Liver (tissue), 8 donors: ENCODE measurements at regions not wholly inside any gene's neighbourhood (a gene's known extent, or its start where the extent isn't known, plus 50 kb on each side); places are given as distances from the start of the nearest gene placed in this dataset.

ENCODE experiments used
- DNase-seq: peaks from one replicate; pipeline ENCODE4 v3.0.0-alpha.2; 2017; ENCODE audit warnings: low spot score
- H3K27ac ChIP-seq, 2 donors: one replicate each; pipeline ENCODE4 v1.7.0; 2013; ENCODE audit warnings: inconsistent platforms in 2 of 2, low read length in 2 of 2, control low read depth in 1 of 2, low read depth in 1 of 2, mild to moderate bottlenecking in 1 of 2
- H3K27me3 ChIP-seq, 4 donors: one replicate each; pipeline versions ENCODE4 v1.6.1 to v1.7.0; 2013; ENCODE audit warnings: low read length in 3 of 4, inconsistent platforms in 1 of 4, mild to moderate bottlenecking in 1 of 4, moderate library complexity in 1 of 4; ENCODE audit not compliant: control insufficient read depth in 4 of 4, insufficient read depth in 4 of 4
- H3K36me3 ChIP-seq, 4 donors: one replicate each; pipeline versions ENCODE4 v1.6.1 to v1.7.0; 2013; ENCODE audit warnings: low read length in 3 of 4, mild to moderate bottlenecking in 3 of 4, low read depth in 1 of 4, moderate library complexity in 1 of 4; ENCODE audit not compliant: control insufficient read depth in 4 of 4, insufficient read depth in 3 of 4
- H3K4me1 ChIP-seq, 4 donors: one replicate each; pipeline versions ENCODE4 v1.6.1 to v1.7.0; 2013; ENCODE audit warnings: low read length in 3 of 4, mild to moderate bottlenecking in 3 of 4, moderate library complexity in 1 of 4; ENCODE audit not compliant: control insufficient read depth in 4 of 4, insufficient read depth in 4 of 4
- H3K4me3 ChIP-seq, 3 donors: one replicate each; pipeline versions ENCODE4 v1.6.1 to v1.7.0; 2013; ENCODE audit warnings: low read length in 3 of 3, control low read depth in 1 of 3, low read depth in 1 of 3, mild to moderate bottlenecking in 1 of 3
- H3K9ac ChIP-seq, 2 donors: one replicate each; pipeline ENCODE4 v1.7.0; 2013; ENCODE audit warnings: low read length in 2 of 2, mild to moderate bottlenecking in 2 of 2, moderate library complexity in 2 of 2, control low read depth in 1 of 2, low read depth in 1 of 2
- H3K9me3 ChIP-seq, 4 donors: one replicate each; pipeline versions ENCODE4 v1.6.1 to v1.7.0; 2013; ENCODE audit warnings: low read length in 3 of 4; ENCODE audit not compliant: control insufficient read depth in 4 of 4
- CTCF ChIP-seq: fragments of 150-350 bp; IDR thresholded peaks from 2 replicates; pipeline ENCODE4 v1.5.1; 2017; ENCODE audit warnings: improper control_type of control experiment, low read depth, low read length; ENCODE audit not compliant: missing input control
- EGR1 ChIP-seq, 2 donors: IDR thresholded peaks; 2 replicates each; pipeline ENCODE4 v1.6.1; 2016 to 2018; ENCODE audit warnings: antibody characterized with exemption in 2 of 2, low read depth in 2 of 2
- FOXA1 ChIP-seq: IDR thresholded peaks from 2 replicates; pipeline ENCODE4 v1.6.1; 2016; ENCODE audit warnings: antibody characterized with exemption
- FOXA2 ChIP-seq: IDR thresholded peaks from 2 replicates; pipeline ENCODE4 v1.6.1; 2016; ENCODE audit warnings: antibody characterized with exemption
- GABPA ChIP-seq, 2 donors: IDR thresholded peaks in 1 of 2; conservative IDR thresholded peaks in 1 of 2; 2 replicates each; pipeline ENCODE4 v1.6.1; 2016; ENCODE audit warnings: antibody characterized with exemption in 2 of 2, mild to moderate bottlenecking in 1 of 2, moderate library complexity in 1 of 2
- HNF4A ChIP-seq, 2 donors: conservative IDR thresholded peaks; 2 replicates each; pipeline ENCODE4 v1.6.1; 2016; ENCODE audit warnings: antibody characterized with exemption in 2 of 2, mild to moderate bottlenecking in 2 of 2
- JUND ChIP-seq, 2 donors: IDR thresholded peaks; 2 replicates each; pipeline ENCODE4 v1.6.1; 2016; ENCODE audit warnings: antibody characterized with exemption in 2 of 2
- MAX ChIP-seq: IDR thresholded peaks from 2 replicates; pipeline ENCODE4 v1.6.1; 2016; ENCODE audit warnings: antibody characterized with exemption
- NR2F2 ChIP-seq: IDR thresholded peaks from 2 replicates; pipeline ENCODE4 v1.6.1; 2016; ENCODE audit warnings: antibody characterized with exemption
- RAD21 ChIP-seq, 2 donors: IDR thresholded peaks; 2 replicates each; pipeline ENCODE4 v1.6.1; 2016; ENCODE audit warnings: antibody characterized with exemption in 2 of 2, mild to moderate bottlenecking in 2 of 2
- REST ChIP-seq: IDR thresholded peaks from 2 replicates; pipeline ENCODE4 v1.6.1; 2016; ENCODE audit warnings: antibody characterized with exemption, mild to moderate bottlenecking
- RXRA ChIP-seq, 2 donors: IDR thresholded peaks; 2 replicates each; pipeline ENCODE4 v1.6.1; 2017 to 2018; ENCODE audit warnings: antibody characterized with exemption in 2 of 2, mild to moderate bottlenecking in 1 of 2
- SP1 ChIP-seq: IDR thresholded peaks from 2 replicates; pipeline ENCODE4 v1.6.1; 2018; ENCODE audit warnings: antibody characterized with exemption, mild to moderate bottlenecking
- TAF1 ChIP-seq: conservative IDR thresholded peaks from 2 replicates; pipeline ENCODE4 v1.6.1; 2016; ENCODE audit warnings: antibody characterized with exemption, mild to moderate bottlenecking
- YY1 ChIP-seq: IDR thresholded peaks from 2 replicates; pipeline ENCODE4 v1.6.1; 2016; ENCODE audit warnings: antibody characterized with exemption, mild to moderate bottlenecking
- WGBS: extraction: QIAGEN DNeasy Blood & Tissue Kit; methylation state at CpG from one replicate; pipeline ENCODE4 v1.1.7; 2013; 5-methylcytosine and 5-hydroxymethylcytosine counted together
- TF ChIP-seq, protein P1 (sequence below): IDR thresholded peaks from 2 replicates; pipeline ENCODE4 v1.6.1; 2016; ENCODE audit warnings: antibody characterized with exemption
- donor health status: healthy.
- donor health status: healthy.
- donor health status: healthy.
- donor health status: healthy.
- donor health status: healthy.

GRCh38 chr7:125255810-125256209 lies 326.2 kb upstream of the POT1 start:
- DNase-seq: no peak
- no peak overlapping the region for H3K9ac ChIP-seq
- H3K4me1 ChIP-seq: no peaks in the 10 kb centered on the region

DNA sequence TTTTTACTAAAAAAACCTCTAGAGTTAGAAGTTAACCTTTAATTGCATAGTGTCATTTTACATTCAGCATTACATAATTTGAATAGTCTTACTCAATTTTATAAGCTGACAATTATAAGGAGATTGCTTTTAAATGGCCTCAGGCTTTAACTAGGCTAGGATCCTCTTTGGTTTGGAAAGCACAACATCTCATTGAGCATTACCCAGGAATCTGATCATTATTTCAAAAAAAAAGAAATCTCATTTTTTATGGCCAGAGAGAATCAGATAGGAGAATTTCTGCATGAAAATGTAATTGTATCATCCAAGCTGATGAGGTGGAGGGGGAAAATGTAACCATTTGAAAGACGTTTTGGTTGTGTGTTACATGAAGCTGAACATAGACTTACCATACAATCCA lies 324.9 kb upstream of the POT1 start:
- no peak for TF ChIP-seq FOXA2
- no peak for TF ChIP-seq YY1
- no peak for TF ChIP-seq MAX
- TF ChIP-seq, protein P1, sequence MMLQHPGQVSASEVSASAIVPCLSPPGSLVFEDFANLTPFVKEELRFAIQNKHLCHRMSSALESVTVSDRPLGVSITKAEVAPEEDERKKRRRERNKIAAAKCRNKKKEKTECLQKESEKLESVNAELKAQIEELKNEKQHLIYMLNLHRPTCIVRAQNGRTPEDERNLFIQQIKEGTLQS: no peak
- no peak for TF ChIP-seq GABPA (IDR thresholded peaks at IDR 0.05 in 1 of 2, conservative IDR thresholded peaks at IDR 0.05 in 1 of 2)
- no peak for TF ChIP-seq SP1
- no peak for TF ChIP-seq RXRA (IDR thresholded peaks at IDR 0.05)
- TF ChIP-seq FOXA1: no peak
- no peak for TF ChIP-seq NR2F2
- no peak for TF ChIP-seq JUND (IDR thresholded peaks at IDR 0.05)
- no peak for TF ChIP-seq TAF1
- no peak for TF ChIP-seq CTCF
- TF ChIP-seq EGR1 (IDR thresholded peaks at IDR 0.05; ENCODE audit: low read depth in 2 of 2): no peak
- TF ChIP-seq HNF4A (conservative IDR thresholded peaks at IDR 0.05): no peak
- no peak overlapping the region for H3K9ac ChIP-seq
- H3K4me3 ChIP-seq: no peak overlapping the region
- 54% methylated on average over 1 of the region's 1 CpG for WGBS
- DNase-seq: no peak
- no peaks in the 10 kb centered on the region for H3K27me3 ChIP-seq
- no peaks in the 10 kb centered on the region for H3K9me3 ChIP-seq
- H3K27ac ChIP-seq: no peak overlapping the region
- H3K4me1 ChIP-seq: no peaks in the 10 kb centered on the region
- no peaks in the 10 kb centered on the region for H3K36me3 ChIP-seq

More at GRCh38 chr7:125255810-125256209, 326.2 kb upstream of the POT1 start:
- Histone ChIP-seq H3K36me3 (no peaks in the 10 kb centered on the region), H3K4me3 (no peak overlapping the region), H3K27ac (no peak overlapping the region), H3K27me3 (no peaks in the 10 kb centered on the region), H3K9me3 (no peaks in the 10 kb centered on the region)
- TF ChIP-seq CTCF (no peak), SP1 (no peak), FOXA2 (no peak), EGR1 (IDR thresholded peaks at IDR 0.05; ENCODE audit: low read depth in 2 of 2) (no peak), TAF1 (no peak), JUND (IDR thresholded peaks at IDR 0.05) (no peak), NR2F2 (no peak), RAD21 (IDR thresholded peaks at IDR 0.05) (no peak), REST (no peak)
- WGBS: 41% methylated on average over 3 of the region's 3 CpGs
